ENCODE measurements at regions not wholly inside any gene's neighbourhood (a gene's known extent, or its start where the extent isn't known, plus 50 kb on each side); places are given as distances from the start of the nearest gene placed in this dataset.

DNA sequence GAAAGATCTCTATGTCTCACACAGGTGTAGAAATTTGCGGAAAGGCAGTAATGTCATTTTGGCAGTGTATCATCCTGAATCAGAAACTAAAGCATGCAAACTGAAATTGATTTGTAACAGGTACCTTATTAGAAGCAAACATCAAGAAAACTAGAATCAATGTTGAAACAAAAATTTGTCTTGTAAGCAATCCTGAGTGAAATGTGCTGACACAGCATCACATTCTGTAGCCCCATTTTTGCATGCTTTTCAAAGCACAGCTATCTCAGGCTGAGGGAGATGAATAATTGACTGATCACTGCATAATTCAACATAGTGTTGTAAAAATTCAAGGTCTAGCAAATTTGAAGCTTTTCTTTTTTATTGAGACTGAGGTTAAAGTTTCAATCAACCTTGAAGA lies 539.7 kb downstream of the DACH1 start:
- intact Hi-C loops (cut with DNase I) = no loop called here
- TF ChIP-seq EP300 (IDR thresholded peaks at IDR 0.05) (no peak), POLR2A (IDR thresholded peaks at IDR 0.05) (no peak)
- TF ChIP-seq, protein P1, sequence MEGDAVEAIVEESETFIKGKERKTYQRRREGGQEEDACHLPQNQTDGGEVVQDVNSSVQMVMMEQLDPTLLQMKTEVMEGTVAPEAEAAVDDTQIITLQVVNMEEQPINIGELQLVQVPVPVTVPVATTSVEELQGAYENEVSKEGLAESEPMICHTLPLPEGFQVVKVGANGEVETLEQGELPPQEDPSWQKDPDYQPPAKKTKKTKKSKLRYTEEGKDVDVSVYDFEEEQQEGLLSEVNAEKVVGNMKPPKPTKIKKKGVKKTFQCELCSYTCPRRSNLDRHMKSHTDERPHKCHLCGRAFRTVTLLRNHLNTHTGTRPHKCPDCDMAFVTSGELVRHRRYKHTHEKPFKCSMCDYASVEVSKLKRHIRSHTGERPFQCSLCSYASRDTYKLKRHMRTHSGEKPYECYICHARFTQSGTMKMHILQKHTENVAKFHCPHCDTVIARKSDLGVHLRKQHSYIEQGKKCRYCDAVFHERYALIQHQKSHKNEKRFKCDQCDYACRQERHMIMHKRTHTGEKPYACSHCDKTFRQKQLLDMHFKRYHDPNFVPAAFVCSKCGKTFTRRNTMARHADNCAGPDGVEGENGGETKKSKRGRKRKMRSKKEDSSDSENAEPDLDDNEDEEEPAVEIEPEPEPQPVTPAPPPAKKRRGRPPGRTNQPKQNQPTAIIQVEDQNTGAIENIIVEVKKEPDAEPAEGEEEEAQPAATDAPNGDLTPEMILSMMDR (IDR thresholded peaks at IDR 0.05) = no peak
- DNase-seq = no peak
- H3K36me3 ChIP-seq = no peaks in the 10 kb centered on the region
- 89 to 97% (median 93%) methylated on average over 1 of the region's 1 CpG for WGBS, 3 donors
- H3K27ac ChIP-seq = no peak overlapping the region
- H3K4me3 ChIP-seq = no peak overlapping the region
- no peaks in the 10 kb centered on the region for H3K27me3 ChIP-seq
- H3K4me1 ChIP-seq (ENCODE audit: insufficient read depth) = no peaks in the 10 kb centered on the region
- H3K9me3 ChIP-seq = no peaks in the 10 kb centered on the region

DNA sequence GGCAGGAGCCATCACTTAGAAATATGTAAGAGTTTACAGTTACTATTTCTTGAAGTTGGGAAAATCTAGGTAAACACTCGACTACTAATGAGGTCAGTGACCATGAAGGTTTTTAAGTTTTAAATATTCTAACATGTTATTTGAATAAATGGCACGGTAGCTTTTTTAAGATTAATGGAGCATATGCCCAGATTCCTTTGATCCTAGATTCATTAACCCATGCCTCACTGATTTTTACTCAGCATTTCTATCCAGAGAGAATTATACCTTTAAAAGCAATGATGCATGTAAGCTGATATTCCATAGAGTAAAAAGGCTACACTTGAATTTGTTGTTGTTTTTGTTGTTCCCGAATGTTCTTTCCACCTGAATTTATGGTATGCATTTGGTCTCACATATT lies 541.4 kb downstream of the DACH1 start:
- DNase-seq = no peak
- Histone ChIP-seq H3K27ac (no peak overlapping the region), H3K4me1 (ENCODE audit: insufficient read depth) (no peaks in the 10 kb centered on the region), H3K4me3 (no peak overlapping the region), H3K9me3 (no peaks in the 10 kb centered on the region), H3K27me3 (no peaks in the 10 kb centered on the region), H3K36me3 (no peaks in the 10 kb centered on the region)
- intact Hi-C loops (cut with DNase I) = no loop called here
- TF ChIP-seq EP300 (IDR thresholded peaks at IDR 0.05) (no peak), POLR2A (IDR thresholded peaks at IDR 0.05) (no peak)
- TF ChIP-seq, protein P1 (IDR thresholded peaks at IDR 0.05) = no peak
- 65 to 82% (median 67%) methylated on average over 3 of the region's 3 CpGs for WGBS, 3 donors

DNA sequence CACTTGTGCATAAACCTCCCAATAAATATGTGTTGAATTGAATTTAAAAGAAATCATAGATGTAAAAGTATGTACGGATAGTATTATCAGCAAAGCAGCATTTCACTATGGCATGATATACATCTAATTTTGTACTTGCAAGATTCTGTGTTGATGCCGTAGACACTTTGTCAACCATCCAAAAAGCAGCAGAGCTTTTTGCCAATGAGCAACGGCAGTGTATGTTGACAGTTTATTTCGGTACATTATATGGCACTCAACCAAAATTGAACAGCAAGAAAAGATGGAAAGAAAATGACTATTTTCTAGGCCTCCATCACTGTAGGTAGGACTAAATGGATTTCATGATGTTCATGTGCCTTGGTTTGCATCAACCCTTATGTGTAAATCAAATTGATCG lies 543.7 kb downstream of the DACH1 start:
- H3K4me1 ChIP-seq (ENCODE audit: insufficient read depth) = no peaks in the 10 kb centered on the region
- 83 to 89% (median 85%) methylated on average over 5 of the region's 5 CpGs for WGBS, 3 donors
- intact Hi-C loops (cut with DNase I) = no loop called here
- H3K4me3 ChIP-seq = no peak overlapping the region
- no peaks in the 10 kb centered on the region for H3K9me3 ChIP-seq
- no peaks in the 10 kb centered on the region for H3K36me3 ChIP-seq
- no peak for TF ChIP-seq POLR2A (IDR thresholded peaks at IDR 0.05)
- no peak for TF ChIP-seq EP300 (IDR thresholded peaks at IDR 0.05)
- TF ChIP-seq, protein P1 (IDR thresholded peaks at IDR 0.05) = no peak
- H3K27ac ChIP-seq = no peak overlapping the region
- no peaks in the 10 kb centered on the region for H3K27me3 ChIP-seq
- DNase-seq = no peak

DNA sequence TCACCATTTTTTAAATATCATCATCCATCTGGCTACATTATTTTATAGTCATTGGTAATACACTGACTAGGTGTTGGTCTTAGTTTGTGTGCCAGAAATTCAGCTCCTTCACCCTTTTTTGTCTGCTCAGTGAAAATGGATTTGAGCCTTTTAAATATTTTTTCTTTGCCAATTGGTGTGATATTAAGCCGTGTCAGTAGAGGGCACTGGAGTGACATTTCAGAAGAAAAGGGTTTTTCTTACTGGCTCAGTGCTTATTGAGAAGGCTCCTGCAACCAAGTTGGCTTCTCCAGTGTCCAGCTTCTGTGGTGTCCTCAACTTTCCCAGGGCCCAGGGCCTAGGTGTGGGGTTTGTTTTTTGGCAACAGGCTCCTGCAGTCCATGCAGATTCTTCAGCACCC lies 546.6 kb downstream of the DACH1 start:
- WGBS, 3 donors = 57 to 81% (median 79%) methylated on average over 1 of the region's 1 CpG
- no peaks in the 10 kb centered on the region for H3K9me3 ChIP-seq
- no peak for DNase-seq
- no peak overlapping the region for H3K4me3 ChIP-seq
- no peak overlapping the region for H3K27ac ChIP-seq
- no peak for TF ChIP-seq POLR2A (IDR thresholded peaks at IDR 0.05)
- TF ChIP-seq EP300 (IDR thresholded peaks at IDR 0.05) = no peak
- TF ChIP-seq, protein P1 (IDR thresholded peaks at IDR 0.05) = no peak
- H3K36me3 ChIP-seq = no peaks in the 10 kb centered on the region
- H3K27me3 ChIP-seq = no peaks in the 10 kb centered on the region
- H3K4me1 ChIP-seq (ENCODE audit: insufficient read depth) = no peaks in the 10 kb centered on the region
- intact Hi-C loops (cut with DNase I) = no loop called here

Data from ovary (tissue), 7 donors.